GM12878 (cell line): ENCODE measurements at regions not wholly inside any gene's neighbourhood (a gene's known extent, or its start where the extent isn't known, plus 50 kb on each side); places are given as distances from the start of the nearest gene placed in this dataset.

ENCODE experiments used
- CREB1 ChIP-seq: IDR thresholded peaks from 2 replicates; pipeline ENCODE4 v1.6.1; 2012; ENCODE audit warnings: low read depth, mild to moderate bottlenecking, inconsistent platforms
- NR2F1 ChIP-seq: fragments of 450-650 bp; conservative IDR thresholded peaks from 2 replicates; pipeline ENCODE4 v1.6.1; 2017; ENCODE audit warnings: mild to moderate bottlenecking
- POLR2A ChIP-seq: IDR thresholded peaks from 2 replicates; pipeline ENCODE4 v1.6.1; 2011; ENCODE audit warnings: low read depth, mild to moderate bottlenecking, low read length
- TF ChIP-seq, protein P1 (sequence below): fragments of 450-650 bp; IDR thresholded peaks from 2 replicates; pipeline ENCODE4 v1.6.1; 2018; ENCODE audit warnings: borderline replicate concordance, mild to moderate bottlenecking; ENCODE audit not compliant: partially characterized antibody
- TF ChIP-seq, protein P2 (sequence below), 3 experiments: IDR thresholded peaks in 2 of 3; conservative IDR thresholded peaks in 1 of 3; 2 replicates each; pipeline ENCODE4 v1.5.1; 2011; ENCODE audit warnings: low read depth in 3 of 3, low read length in 3 of 3, mild to moderate bottlenecking in 3 of 3, control low read depth in 2 of 3, moderate library complexity in 2 of 3, inconsistent platforms in 1 of 3, mixed read lengths in 1 of 3; ENCODE audit not compliant: control insufficient read depth in 2 of 3, insufficient read depth in 1 of 3; ENCODE audit errors: extremely low read depth in 1 of 3
- TF ChIP-seq, protein P3 (sequence below): IDR thresholded peaks from 2 replicates; pipeline ENCODE4 v1.6.1; 2011; ENCODE audit warnings: borderline replicate concordance, low read depth, mild to moderate bottlenecking, moderate library complexity, mixed read lengths, low read length; ENCODE audit not compliant: insufficient read depth; ENCODE audit errors: extremely low read length
- TF ChIP-seq, protein P4 (sequence below): IDR thresholded peaks from 2 replicates; pipeline ENCODE4 v1.6.1; 2011; ENCODE audit warnings: low read depth, mild to moderate bottlenecking, low read length, moderate library complexity, borderline replicate concordance; ENCODE audit errors: extremely low read depth
- TF ChIP-seq, protein P5 (sequence below): IDR thresholded peaks from 2 replicates; pipeline ENCODE4 v1.6.1; 2012; ENCODE audit warnings: mild to moderate bottlenecking, low read depth, low read length
- TF ChIP-seq, protein P6 (sequence below): IDR thresholded peaks from 2 replicates; pipeline ENCODE4 v1.6.1; 2012; ENCODE audit warnings: low read depth, low read length, improper control_type of control experiment
- TF ChIP-seq, protein P7 (sequence below): fragments of 450-650 bp; IDR thresholded peaks from 2 replicates; pipeline ENCODE4 v1.6.1; 2017; ENCODE audit warnings: mild to moderate bottlenecking

DNA sequence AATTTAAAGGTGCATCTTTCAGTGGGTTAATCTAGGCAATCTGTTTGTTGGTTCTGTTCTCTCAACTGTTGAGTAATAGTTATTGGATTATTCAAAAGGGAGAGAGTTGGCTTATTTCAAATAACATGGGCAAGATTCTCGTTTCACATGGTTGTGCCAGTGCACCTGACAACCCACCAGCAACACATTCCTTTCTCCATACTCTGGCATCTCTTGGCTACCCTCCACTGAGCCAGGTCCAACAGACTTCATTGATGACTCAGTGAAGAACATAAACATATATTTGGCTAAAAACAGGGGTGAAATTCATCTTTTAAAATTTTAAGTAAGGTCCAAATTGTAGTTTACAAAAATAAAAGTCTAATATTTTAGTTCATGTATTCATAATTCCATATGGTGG is 967.2 kb downstream of the RPA4 start:
- TF ChIP-seq, protein P1, sequence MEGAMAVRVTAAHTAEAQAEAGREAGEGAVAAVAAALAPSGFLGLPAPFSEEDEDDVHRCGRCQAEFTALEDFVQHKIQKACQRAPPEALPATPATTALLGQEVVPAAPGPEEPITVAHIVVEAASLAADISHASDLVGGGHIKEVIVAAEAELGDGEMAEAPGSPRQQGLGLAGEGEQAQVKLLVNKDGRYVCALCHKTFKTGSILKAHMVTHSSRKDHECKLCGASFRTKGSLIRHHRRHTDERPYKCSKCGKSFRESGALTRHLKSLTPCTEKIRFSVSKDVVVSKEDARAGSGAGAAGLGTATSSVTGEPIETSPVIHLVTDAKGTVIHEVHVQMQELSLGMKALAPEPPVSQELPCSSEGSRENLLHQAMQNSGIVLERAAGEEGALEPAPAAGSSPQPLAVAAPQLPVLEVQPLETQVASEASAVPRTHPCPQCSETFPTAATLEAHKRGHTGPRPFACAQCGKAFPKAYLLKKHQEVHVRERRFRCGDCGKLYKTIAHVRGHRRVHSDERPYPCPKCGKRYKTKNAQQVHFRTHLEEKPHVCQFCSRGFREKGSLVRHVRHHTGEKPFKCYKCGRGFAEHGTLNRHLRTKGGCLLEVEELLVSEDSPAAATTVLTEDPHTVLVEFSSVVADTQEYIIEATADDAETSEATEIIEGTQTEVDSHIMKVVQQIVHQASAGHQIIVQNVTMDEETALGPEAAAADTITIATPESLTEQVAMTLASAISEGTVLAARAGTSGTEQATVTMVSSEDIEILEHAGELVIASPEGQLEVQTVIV: no peak
- TF ChIP-seq, protein P2, sequence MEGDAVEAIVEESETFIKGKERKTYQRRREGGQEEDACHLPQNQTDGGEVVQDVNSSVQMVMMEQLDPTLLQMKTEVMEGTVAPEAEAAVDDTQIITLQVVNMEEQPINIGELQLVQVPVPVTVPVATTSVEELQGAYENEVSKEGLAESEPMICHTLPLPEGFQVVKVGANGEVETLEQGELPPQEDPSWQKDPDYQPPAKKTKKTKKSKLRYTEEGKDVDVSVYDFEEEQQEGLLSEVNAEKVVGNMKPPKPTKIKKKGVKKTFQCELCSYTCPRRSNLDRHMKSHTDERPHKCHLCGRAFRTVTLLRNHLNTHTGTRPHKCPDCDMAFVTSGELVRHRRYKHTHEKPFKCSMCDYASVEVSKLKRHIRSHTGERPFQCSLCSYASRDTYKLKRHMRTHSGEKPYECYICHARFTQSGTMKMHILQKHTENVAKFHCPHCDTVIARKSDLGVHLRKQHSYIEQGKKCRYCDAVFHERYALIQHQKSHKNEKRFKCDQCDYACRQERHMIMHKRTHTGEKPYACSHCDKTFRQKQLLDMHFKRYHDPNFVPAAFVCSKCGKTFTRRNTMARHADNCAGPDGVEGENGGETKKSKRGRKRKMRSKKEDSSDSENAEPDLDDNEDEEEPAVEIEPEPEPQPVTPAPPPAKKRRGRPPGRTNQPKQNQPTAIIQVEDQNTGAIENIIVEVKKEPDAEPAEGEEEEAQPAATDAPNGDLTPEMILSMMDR (IDR thresholded peaks at IDR 0.05 in 2 of 3, conservative IDR thresholded peaks at IDR 0.05 in 1 of 3; ENCODE audit: control insufficient read depth in 2 of 3, extremely low read depth in 1 of 3, insufficient read depth in 1 of 3, low read depth in 3 of 3, low read length in 3 of 3): no peak
- TF ChIP-seq, protein P3, sequence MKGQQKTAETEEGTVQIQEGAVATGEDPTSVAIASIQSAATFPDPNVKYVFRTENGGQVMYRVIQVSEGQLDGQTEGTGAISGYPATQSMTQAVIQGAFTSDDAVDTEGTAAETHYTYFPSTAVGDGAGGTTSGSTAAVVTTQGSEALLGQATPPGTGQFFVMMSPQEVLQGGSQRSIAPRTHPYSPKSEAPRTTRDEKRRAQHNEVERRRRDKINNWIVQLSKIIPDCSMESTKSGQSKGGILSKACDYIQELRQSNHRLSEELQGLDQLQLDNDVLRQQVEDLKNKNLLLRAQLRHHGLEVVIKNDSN: no peak
- TF ChIP-seq NR2F1 (no peak), POLR2A (no peak), CREB1 (no peak)
- TF ChIP-seq, protein P4, sequence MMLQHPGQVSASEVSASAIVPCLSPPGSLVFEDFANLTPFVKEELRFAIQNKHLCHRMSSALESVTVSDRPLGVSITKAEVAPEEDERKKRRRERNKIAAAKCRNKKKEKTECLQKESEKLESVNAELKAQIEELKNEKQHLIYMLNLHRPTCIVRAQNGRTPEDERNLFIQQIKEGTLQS: no peak
- TF ChIP-seq, protein P5, sequence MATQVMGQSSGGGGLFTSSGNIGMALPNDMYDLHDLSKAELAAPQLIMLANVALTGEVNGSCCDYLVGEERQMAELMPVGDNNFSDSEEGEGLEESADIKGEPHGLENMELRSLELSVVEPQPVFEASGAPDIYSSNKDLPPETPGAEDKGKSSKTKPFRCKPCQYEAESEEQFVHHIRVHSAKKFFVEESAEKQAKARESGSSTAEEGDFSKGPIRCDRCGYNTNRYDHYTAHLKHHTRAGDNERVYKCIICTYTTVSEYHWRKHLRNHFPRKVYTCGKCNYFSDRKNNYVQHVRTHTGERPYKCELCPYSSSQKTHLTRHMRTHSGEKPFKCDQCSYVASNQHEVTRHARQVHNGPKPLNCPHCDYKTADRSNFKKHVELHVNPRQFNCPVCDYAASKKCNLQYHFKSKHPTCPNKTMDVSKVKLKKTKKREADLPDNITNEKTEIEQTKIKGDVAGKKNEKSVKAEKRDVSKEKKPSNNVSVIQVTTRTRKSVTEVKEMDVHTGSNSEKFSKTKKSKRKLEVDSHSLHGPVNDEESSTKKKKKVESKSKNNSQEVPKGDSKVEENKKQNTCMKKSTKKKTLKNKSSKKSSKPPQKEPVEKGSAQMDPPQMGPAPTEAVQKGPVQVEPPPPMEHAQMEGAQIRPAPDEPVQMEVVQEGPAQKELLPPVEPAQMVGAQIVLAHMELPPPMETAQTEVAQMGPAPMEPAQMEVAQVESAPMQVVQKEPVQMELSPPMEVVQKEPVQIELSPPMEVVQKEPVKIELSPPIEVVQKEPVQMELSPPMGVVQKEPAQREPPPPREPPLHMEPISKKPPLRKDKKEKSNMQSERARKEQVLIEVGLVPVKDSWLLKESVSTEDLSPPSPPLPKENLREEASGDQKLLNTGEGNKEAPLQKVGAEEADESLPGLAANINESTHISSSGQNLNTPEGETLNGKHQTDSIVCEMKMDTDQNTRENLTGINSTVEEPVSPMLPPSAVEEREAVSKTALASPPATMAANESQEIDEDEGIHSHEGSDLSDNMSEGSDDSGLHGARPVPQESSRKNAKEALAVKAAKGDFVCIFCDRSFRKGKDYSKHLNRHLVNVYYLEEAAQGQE: no peak
- TF ChIP-seq, protein P6, sequence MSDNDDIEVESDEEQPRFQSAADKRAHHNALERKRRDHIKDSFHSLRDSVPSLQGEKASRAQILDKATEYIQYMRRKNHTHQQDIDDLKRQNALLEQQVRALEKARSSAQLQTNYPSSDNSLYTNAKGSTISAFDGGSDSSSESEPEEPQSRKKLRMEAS: no peak
- TF ChIP-seq, protein P7, sequence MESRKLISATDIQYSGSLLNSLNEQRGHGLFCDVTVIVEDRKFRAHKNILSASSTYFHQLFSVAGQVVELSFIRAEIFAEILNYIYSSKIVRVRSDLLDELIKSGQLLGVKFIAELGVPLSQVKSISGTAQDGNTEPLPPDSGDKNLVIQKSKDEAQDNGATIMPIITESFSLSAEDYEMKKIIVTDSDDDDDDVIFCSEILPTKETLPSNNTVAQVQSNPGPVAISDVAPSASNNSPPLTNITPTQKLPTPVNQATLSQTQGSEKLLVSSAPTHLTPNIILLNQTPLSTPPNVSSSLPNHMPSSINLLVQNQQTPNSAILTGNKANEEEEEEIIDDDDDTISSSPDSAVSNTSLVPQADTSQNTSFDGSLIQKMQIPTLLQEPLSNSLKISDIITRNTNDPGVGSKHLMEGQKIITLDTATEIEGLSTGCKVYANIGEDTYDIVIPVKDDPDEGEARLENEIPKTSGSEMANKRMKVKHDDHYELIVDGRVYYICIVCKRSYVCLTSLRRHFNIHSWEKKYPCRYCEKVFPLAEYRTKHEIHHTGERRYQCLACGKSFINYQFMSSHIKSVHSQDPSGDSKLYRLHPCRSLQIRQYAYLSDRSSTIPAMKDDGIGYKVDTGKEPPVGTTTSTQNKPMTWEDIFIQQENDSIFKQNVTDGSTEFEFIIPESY: no peak
